ENCODE measurements at regions not wholly inside any gene's neighbourhood (a gene's known extent, or its start where the extent isn't known, plus 50 kb on each side); places are given as distances from the start of the nearest gene placed in this dataset.
"Not testable (repeated sequence)": the region's sequence is repeated elsewhere in the genome, so short reads cannot be mapped to it uniquely, and the experiment has no call there.

- DNase-seq (ENCODE audit: extremely low read depth in 1 of 2, low read depth in 1 of 2): no peak
Observed at GRCh38 chr6:153437193-153437592, 306.1 kb upstream of the RGS17 start.

GRCh38 chr6:153436351-153436750 is 305.3 kb upstream of the RGS17 start:
- no peak for DNase-seq (ENCODE audit: extremely low read depth in 1 of 2, low read depth in 1 of 2)

GRCh38 chr6:153435787-153436186 is 304.7 kb upstream of the RGS17 start:
- DNase-seq (ENCODE audit: extremely low read depth in 1 of 2, low read depth in 1 of 2): no peak

- no peak for DNase-seq (ENCODE audit: extremely low read depth in 1 of 2, low read depth in 1 of 2)
Observed at GRCh38 chr6:153425536-153425935, 294.5 kb upstream of the RGS17 start.

- no peak for DNase-seq (ENCODE audit: extremely low read depth in 1 of 2, low read depth in 1 of 2)
Observed at GRCh38 chr6:153424719-153425400, 293.8 kb upstream of the RGS17 start.

GRCh38 chr6:153412519-153412918 is 281.4 kb upstream of the RGS17 start:
- no peak for DNase-seq (ENCODE audit: extremely low read depth in 1 of 2, low read depth in 1 of 2)

GRCh38 chr6:153411070-153411648 is 280.1 kb upstream of the RGS17 start:
- DNase-seq (ENCODE audit: extremely low read depth in 1 of 2, low read depth in 1 of 2): no peak

- no peak for DNase-seq (ENCODE audit: extremely low read depth in 1 of 2, low read depth in 1 of 2)
Observed at GRCh38 chr6:153405931-153406330, 274.8 kb upstream of the RGS17 start.

- DNase-seq (ENCODE audit: extremely low read depth in 1 of 2, low read depth in 1 of 2): no peak
Observed at GRCh38 chr6:153401751-153402150, 270.7 kb upstream of the RGS17 start.

GRCh38 chr6:153392156-153392555 is 261.1 kb upstream of the RGS17 start:
- DNase-seq (ENCODE audit: extremely low read depth in 1 of 2, low read depth in 1 of 2): no peak

GRCh38 chr6:153373869-153374268 is 242.8 kb upstream of the RGS17 start:
- no peak for DNase-seq (ENCODE audit: extremely low read depth in 1 of 2, low read depth in 1 of 2)

GRCh38 chr6:153368131-153368530 is 237.0 kb upstream of the RGS17 start:
- no peak for DNase-seq (ENCODE audit: extremely low read depth in 1 of 2, low read depth in 1 of 2)

- no peak for DNase-seq (ENCODE audit: extremely low read depth in 1 of 2, low read depth in 1 of 2)
Observed at GRCh38 chr6:153367021-153367420, 235.9 kb upstream of the RGS17 start.

- DNase-seq (ENCODE audit: extremely low read depth in 1 of 2, low read depth in 1 of 2): no peak
Observed at GRCh38 chr6:153357391-153357790, 226.3 kb upstream of the RGS17 start.

GRCh38 chr6:153340568-153340967 is 209.5 kb upstream of the RGS17 start:
- no peak for DNase-seq (ENCODE audit: extremely low read depth in 1 of 2, low read depth in 1 of 2)

GRCh38 chr6:153334121-153334520 is 203.0 kb upstream of the RGS17 start:
- DNase-seq (ENCODE audit: extremely low read depth in 1 of 2, low read depth in 1 of 2): no peak

GRCh38 chr6:153331221-153331620 is 200.1 kb upstream of the RGS17 start:
- DNase-seq (ENCODE audit: extremely low read depth in 1 of 2, low read depth in 1 of 2): not testable (repeated sequence)

GRCh38 chr6:153328194-153328593 is 197.1 kb upstream of the RGS17 start:
- no peak for DNase-seq (ENCODE audit: extremely low read depth in 1 of 2, low read depth in 1 of 2)

- no peak for DNase-seq (ENCODE audit: extremely low read depth in 1 of 2, low read depth in 1 of 2)
Observed at GRCh38 chr6:153325661-153326060, 194.6 kb upstream of the RGS17 start.

- DNase-seq (ENCODE audit: extremely low read depth in 1 of 2, low read depth in 1 of 2): no peak
Observed at GRCh38 chr6:153312634-153313033, 181.6 kb upstream of the RGS17 start.

- no peak for DNase-seq (ENCODE audit: extremely low read depth in 1 of 2, low read depth in 1 of 2)
Observed at GRCh38 chr6:153309651-153310050, 178.6 kb upstream of the RGS17 start.

GRCh38 chr6:153302133-153302532 is 171.1 kb upstream of the RGS17 start:
- no peak for DNase-seq (ENCODE audit: extremely low read depth in 1 of 2, low read depth in 1 of 2)

- DNase-seq (ENCODE audit: extremely low read depth in 1 of 2, low read depth in 1 of 2): no peak
Observed at GRCh38 chr6:153301602-153302001, 170.5 kb upstream of the RGS17 start.

All from activated CD8-positive, alpha-beta memory T cell treated with anti-CD3 and anti-CD28 coated beads for 1 hour (primary cell).